ENCODE measurements at regions not wholly inside any gene's neighbourhood (a gene's known extent, or its start where the extent isn't known, plus 50 kb on each side); places are given as distances from the start of the nearest gene placed in this dataset.

- no peak for FAIRE-seq
- H3K4me1 ChIP-seq (ENCODE audit: control insufficient read depth in 2 of 3, insufficient read depth in 2 of 3, low read depth in 1 of 3, low read length in 3 of 3) = no peaks in the 10 kb centered on the region
- no peak overlapping the region for H3K9ac ChIP-seq (ENCODE audit: low read length in 3 of 3)
- H3K9me3 ChIP-seq (ENCODE audit: control insufficient read depth in 2 of 3, insufficient read depth in 1 of 3, low read length in 3 of 3) = no peaks in the 10 kb centered on the region
- no peaks in the 10 kb centered on the region for H3K36me3 ChIP-seq (ENCODE audit: control insufficient read depth in 2 of 3, insufficient read depth in 3 of 3, low read length in 3 of 3)
- no peak overlapping the region for H3K4me3 ChIP-seq (ENCODE audit: low read length in 3 of 3)
- intact Hi-C loops (cut with DNase I) = no loop called here
- no peaks in the 10 kb centered on the region for H3K27me3 ChIP-seq (ENCODE audit: control insufficient read depth, insufficient read depth, low read length)
- DNase-seq = peak in 1 of 5 donors; percentile 58
- TF ChIP-seq, protein P1, sequence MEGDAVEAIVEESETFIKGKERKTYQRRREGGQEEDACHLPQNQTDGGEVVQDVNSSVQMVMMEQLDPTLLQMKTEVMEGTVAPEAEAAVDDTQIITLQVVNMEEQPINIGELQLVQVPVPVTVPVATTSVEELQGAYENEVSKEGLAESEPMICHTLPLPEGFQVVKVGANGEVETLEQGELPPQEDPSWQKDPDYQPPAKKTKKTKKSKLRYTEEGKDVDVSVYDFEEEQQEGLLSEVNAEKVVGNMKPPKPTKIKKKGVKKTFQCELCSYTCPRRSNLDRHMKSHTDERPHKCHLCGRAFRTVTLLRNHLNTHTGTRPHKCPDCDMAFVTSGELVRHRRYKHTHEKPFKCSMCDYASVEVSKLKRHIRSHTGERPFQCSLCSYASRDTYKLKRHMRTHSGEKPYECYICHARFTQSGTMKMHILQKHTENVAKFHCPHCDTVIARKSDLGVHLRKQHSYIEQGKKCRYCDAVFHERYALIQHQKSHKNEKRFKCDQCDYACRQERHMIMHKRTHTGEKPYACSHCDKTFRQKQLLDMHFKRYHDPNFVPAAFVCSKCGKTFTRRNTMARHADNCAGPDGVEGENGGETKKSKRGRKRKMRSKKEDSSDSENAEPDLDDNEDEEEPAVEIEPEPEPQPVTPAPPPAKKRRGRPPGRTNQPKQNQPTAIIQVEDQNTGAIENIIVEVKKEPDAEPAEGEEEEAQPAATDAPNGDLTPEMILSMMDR (IDR thresholded peaks at IDR 0.05; ENCODE audit: borderline replicate concordance, extremely low read depth, insufficient read depth) = no peak
- H3K27ac ChIP-seq (ENCODE audit: low read depth in 2 of 2, low read length in 2 of 2) = no peak overlapping the region
Observed at GRCh38 chr1:25027822-25028586, 97.9 kb upstream of the RUNX3 start.

GRCh38 chr1:25026730-25027450 lies 96.8 kb upstream of the RUNX3 start:
- TF ChIP-seq, protein P1 (IDR thresholded peaks at IDR 0.05; ENCODE audit: borderline replicate concordance, extremely low read depth, insufficient read depth) = no peak
- Histone ChIP-seq H3K9ac (ENCODE audit: low read length in 3 of 3) (no peak overlapping the region), H3K4me3 (ENCODE audit: low read length in 3 of 3) (no peak overlapping the region), H3K36me3 (ENCODE audit: control insufficient read depth in 2 of 3, insufficient read depth in 3 of 3, low read length in 3 of 3) (no peaks in the 10 kb centered on the region), H3K27ac (ENCODE audit: low read depth in 2 of 2, low read length in 2 of 2) (no peak overlapping the region), H3K9me3 (ENCODE audit: control insufficient read depth in 2 of 3, insufficient read depth in 1 of 3, low read length in 3 of 3) (no peaks in the 10 kb centered on the region), H3K27me3 (ENCODE audit: control insufficient read depth, insufficient read depth, low read length) (no peaks in the 10 kb centered on the region), H3K4me1 (ENCODE audit: control insufficient read depth in 2 of 3, insufficient read depth in 2 of 3, low read depth in 1 of 3, low read length in 3 of 3) (no peaks in the 10 kb centered on the region)
- FAIRE-seq (no peak), DNase-seq (peak in 1 of 5 donors; percentile 66)
- intact Hi-C loops (cut with DNase I) = no loop called here

GRCh38 chr1:25026304-25026703 lies 96.2 kb upstream of the RUNX3 start:
- FAIRE-seq (no peak), DNase-seq (peak in 1 of 5 donors; percentile 30)
- no peaks in the 10 kb centered on the region for H3K9me3 ChIP-seq (ENCODE audit: control insufficient read depth in 2 of 3, insufficient read depth in 1 of 3, low read length in 3 of 3)
- H3K9ac ChIP-seq (ENCODE audit: low read length in 3 of 3) = no peak overlapping the region
- no peaks in the 10 kb centered on the region for H3K4me1 ChIP-seq (ENCODE audit: control insufficient read depth in 2 of 3, insufficient read depth in 2 of 3, low read depth in 1 of 3, low read length in 3 of 3)
- TF ChIP-seq, protein P1 (IDR thresholded peaks at IDR 0.05; ENCODE audit: borderline replicate concordance, extremely low read depth, insufficient read depth) = no peak
- H3K27ac ChIP-seq (ENCODE audit: low read depth in 2 of 2, low read length in 2 of 2) = no peak overlapping the region
- H3K4me3 ChIP-seq (ENCODE audit: low read length in 3 of 3) = no peak overlapping the region
- no peaks in the 10 kb centered on the region for H3K27me3 ChIP-seq (ENCODE audit: control insufficient read depth, insufficient read depth, low read length)
- intact Hi-C loops (cut with DNase I) = no loop called here
- no peaks in the 10 kb centered on the region for H3K36me3 ChIP-seq (ENCODE audit: control insufficient read depth in 2 of 3, insufficient read depth in 3 of 3, low read length in 3 of 3)
